Osteoblast (primary cell): ENCODE measurements at regions not wholly inside any gene's neighbourhood (a gene's known extent, or its start where the extent isn't known, plus 50 kb on each side); places are given as distances from the start of the nearest gene placed in this dataset.

Experiments
- DNase-seq: peaks from one replicate; pipeline ENCODE4 v3.0.0; 2011; ENCODE audit warnings: low spot score, mixed read lengths; ENCODE audit not compliant: insufficient read length; ENCODE audit errors: missing footprints
- H2AFZ ChIP-seq: 2 replicates; pipeline ENCODE4 v1.6.0; 2011; ENCODE audit warnings: mild to moderate bottlenecking, low read length
- H3K27ac ChIP-seq: 2 replicates; pipeline ENCODE4 v1.5.1; 2011; ENCODE audit warnings: mild to moderate bottlenecking, low read depth, low read length, moderate library complexity
- H3K27me3 ChIP-seq: 2 replicates; pipeline ENCODE4 v1.6.0; 2012; ENCODE audit warnings: mild to moderate bottlenecking, control low read depth, inconsistent platforms, low read length, moderate library complexity; ENCODE audit not compliant: insufficient read depth
- H3K36me3 ChIP-seq: 2 replicates; pipeline ENCODE4 v1.5.1; 2011; ENCODE audit warnings: mild to moderate bottlenecking, low read length, control low read depth, moderate library complexity; ENCODE audit not compliant: insufficient read depth
- H3K4me1 ChIP-seq: 2 replicates; pipeline ENCODE4 v1.5.1; 2011; ENCODE audit warnings: mild to moderate bottlenecking, low read length, control low read depth, moderate library complexity; ENCODE audit not compliant: insufficient read depth
- H3K4me2 ChIP-seq: 2 replicates; pipeline ENCODE4 v1.6.0; 2011; ENCODE audit warnings: mild to moderate bottlenecking, low read length; ENCODE audit not compliant: insufficient read depth
- H3K4me3 ChIP-seq: fragments of 200-600 bp; sonication (generic); 3 replicates; pipeline ENCODE4 v1.5.1; 2012; ENCODE audit warnings: mild to moderate bottlenecking, low read length, inconsistent platforms; ENCODE audit not compliant: insufficient read depth
- H3K79me2 ChIP-seq: 2 replicates; pipeline ENCODE4 v1.6.0; 2012; ENCODE audit warnings: mild to moderate bottlenecking, low read length, control low read depth, inconsistent platforms; ENCODE audit not compliant: insufficient read depth
- H3K9me3 ChIP-seq: 2 replicates; pipeline ENCODE4 v1.5.1; 2011; ENCODE audit warnings: low read depth, low read length, control low read depth
- H4K20me1 ChIP-seq: 2 replicates; pipeline ENCODE4 v1.6.0; 2012; ENCODE audit warnings: mild to moderate bottlenecking, low read length, control low read depth; ENCODE audit not compliant: insufficient read depth
- CTCF ChIP-seq: IDR thresholded peaks from 2 replicates; pipeline ENCODE4 v1.5.1; 2011; ENCODE audit warnings: mild to moderate bottlenecking, low read depth, low read length, moderate library complexity; ENCODE audit errors: extremely low read depth

DNA sequence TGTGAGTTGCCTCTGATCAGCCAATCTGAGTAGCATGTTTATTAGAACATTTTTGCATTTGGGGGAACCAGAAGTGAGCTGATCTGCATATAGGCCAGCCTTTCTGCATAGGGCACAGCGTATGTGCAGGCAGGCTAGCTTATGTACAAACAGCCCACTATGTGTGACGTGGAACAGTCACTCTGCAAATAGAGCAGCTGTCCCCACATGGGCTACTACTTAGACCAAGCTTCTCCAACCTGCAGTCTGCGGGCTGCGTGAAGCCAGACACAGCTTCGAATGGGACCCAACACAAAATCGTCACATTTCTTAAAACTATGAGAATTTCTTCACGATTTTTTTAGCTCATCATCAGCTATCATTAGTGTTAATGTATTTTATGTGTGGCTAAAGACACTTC is 134.1 kb upstream of the FAM20C start:
- Histone ChIP-seq H3K4me1 (no peaks in the 10 kb centered on the region), H3K4me3 (no peak overlapping the region), H3K79me2 (no peaks in the 10 kb centered on the region), H3K36me3 (no peaks in the 10 kb centered on the region), H3K9me3 (no peaks in the 10 kb centered on the region), H3K27me3 (peaks cover 22% of the 10 kb centered on the region), H3K27ac (no peak overlapping the region), H3K4me2 (no peak overlapping the region), H2AFZ (no peak overlapping the region), H4K20me1 (no peaks in the 10 kb centered on the region)
- no peak for DNase-seq
- no peak for TF ChIP-seq CTCF

DNA sequence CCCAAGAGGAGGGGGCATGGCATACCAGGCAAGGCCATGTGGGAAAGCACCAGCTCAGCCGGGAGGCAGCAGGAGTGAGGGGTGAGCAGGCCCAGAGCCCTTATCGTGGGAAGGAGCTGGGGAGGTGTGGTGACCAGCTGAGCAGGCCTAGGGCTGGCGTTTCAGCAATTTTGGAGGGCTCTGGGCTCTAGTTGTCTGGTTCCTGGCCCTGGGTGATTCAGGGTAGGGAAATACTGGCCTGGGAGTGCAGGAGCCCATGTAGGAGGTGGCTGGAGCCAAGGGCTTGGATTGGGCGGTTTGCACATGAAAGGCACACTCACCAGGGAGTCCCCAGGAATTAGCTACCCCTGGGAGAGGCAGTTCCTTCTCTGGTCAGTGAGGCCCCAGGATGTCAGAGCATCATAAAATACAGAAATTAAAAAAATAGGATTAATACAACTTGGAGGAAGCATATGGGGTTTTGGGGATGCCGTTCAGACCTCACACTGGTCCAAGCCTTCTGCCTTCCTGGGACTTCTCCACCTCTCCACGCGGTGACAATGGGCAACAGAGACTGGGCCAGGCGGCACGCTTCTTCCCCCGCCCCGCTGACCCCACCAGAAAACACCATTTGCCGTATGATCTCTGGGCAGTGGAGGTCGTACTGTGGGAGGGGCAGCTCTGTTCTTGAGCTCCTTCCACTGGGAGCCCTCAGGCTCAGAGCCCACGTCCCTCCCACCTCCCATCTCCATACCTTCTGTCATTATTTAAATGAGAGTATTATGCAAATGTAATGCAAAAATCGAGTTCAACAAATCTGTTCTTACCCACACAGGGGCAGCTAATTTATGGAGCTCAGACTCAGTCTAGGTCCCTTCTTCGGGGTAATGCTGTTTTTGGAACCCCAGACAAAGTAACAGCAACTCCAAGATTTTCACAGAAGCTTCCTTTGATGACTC is 133.0 kb upstream of the FAM20C start:
- H3K9me3 ChIP-seq, result no peaks in the 10 kb centered on the region
- peak; percentile 35 for DNase-seq
- H4K20me1 ChIP-seq, result no peaks in the 10 kb centered on the region
- H3K4me2 ChIP-seq, result no peak overlapping the region
- H3K4me3 ChIP-seq, result no peak overlapping the region
- no peak for TF ChIP-seq CTCF
- H3K79me2 ChIP-seq, result no peaks in the 10 kb centered on the region
- peaks cover 14% of the 10 kb centered on the region for H3K27me3 ChIP-seq
- no peaks in the 10 kb centered on the region for H3K36me3 ChIP-seq
- H2AFZ ChIP-seq, result no peak overlapping the region
- H3K4me1 ChIP-seq, result peaks cover 2% of the 10 kb centered on the region
- H3K27ac ChIP-seq, result no peak overlapping the region

GRCh38 chr7:60017-60675 is 132.2 kb upstream of the FAM20C start:
- no peak overlapping the region for H3K27ac ChIP-seq
- no peak for TF ChIP-seq CTCF
- no peaks in the 10 kb centered on the region for H3K9me3 ChIP-seq
- H3K79me2 ChIP-seq, result no peaks in the 10 kb centered on the region
- no peak overlapping the region for H2AFZ ChIP-seq
- no peaks in the 10 kb centered on the region for H3K36me3 ChIP-seq
- H3K4me2 ChIP-seq, result no peak overlapping the region
- peaks cover 11% of the 10 kb centered on the region for H3K27me3 ChIP-seq
- H4K20me1 ChIP-seq, result no peaks in the 10 kb centered on the region
- peaks cover 10% of the 10 kb centered on the region for H3K4me1 ChIP-seq
- no peak for DNase-seq
- H3K4me3 ChIP-seq, result no peak overlapping the region

GRCh38 chr7:60706-61105 is 131.7 kb upstream of the FAM20C start:
- Histone ChIP-seq H3K27me3 (peaks cover 11% of the 10 kb centered on the region), H3K4me1 (peaks cover 15% of the 10 kb centered on the region), H3K79me2 (no peaks in the 10 kb centered on the region), H2AFZ (no peak overlapping the region), H3K4me3 (no peak overlapping the region), H3K9me3 (no peaks in the 10 kb centered on the region), H3K36me3 (no peaks in the 10 kb centered on the region), H3K27ac (no peak overlapping the region), H3K4me2 (no peak overlapping the region), H4K20me1 (no peaks in the 10 kb centered on the region)
- no peak for DNase-seq
- no peak for TF ChIP-seq CTCF
